HG03139 (cell line): ENCODE measurements at regions not wholly inside any gene's neighbourhood (a gene's known extent, or its start where the extent isn't known, plus 50 kb on each side); places are given as distances from the start of the nearest gene placed in this dataset.
"Not testable (repeated sequence)": the region's sequence is repeated elsewhere in the genome, so short reads cannot be mapped to it uniquely, and the experiment has no call there.

Experiments used
- ATAC-seq: cut with Tn5 transposase; IDR thresholded peaks from one replicate; pipeline ENCODE4 v1.9.1; 2021; ENCODE audit not compliant: unreplicated experiment

DNA sequence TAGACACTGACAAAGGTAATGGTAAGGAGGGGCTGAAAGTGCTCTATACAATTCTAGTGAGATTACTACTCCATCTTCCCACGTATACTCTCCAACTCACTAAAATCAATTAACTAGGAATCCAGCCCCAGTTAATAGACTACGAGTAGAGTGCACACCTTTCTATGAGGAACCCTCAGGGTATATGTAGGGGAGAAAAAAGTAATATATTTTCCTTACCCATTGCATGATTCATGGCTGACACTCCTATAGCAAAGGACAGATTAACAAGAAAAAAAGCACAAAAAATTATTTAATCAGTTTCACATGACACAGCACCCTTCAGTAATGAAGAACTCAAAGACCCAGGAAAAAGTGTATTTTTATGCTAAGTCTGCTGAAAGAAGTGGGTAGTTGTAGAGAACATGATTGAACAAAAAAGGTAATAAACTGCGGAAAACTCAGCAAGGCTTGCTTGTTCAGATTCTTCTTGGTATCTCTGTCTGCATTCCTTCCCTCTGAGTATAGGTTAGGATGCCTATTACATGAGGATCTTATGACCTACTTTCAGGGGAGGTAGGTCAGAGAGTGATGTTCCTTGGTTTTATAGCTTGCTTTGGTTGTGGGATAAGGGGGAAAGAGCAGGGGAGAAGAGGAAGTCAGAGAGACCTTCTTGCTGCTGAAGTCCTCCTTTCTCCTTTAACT is 342.0 kb upstream of the DLGAP1 start:
- no peak for ATAC-seq

DNA sequence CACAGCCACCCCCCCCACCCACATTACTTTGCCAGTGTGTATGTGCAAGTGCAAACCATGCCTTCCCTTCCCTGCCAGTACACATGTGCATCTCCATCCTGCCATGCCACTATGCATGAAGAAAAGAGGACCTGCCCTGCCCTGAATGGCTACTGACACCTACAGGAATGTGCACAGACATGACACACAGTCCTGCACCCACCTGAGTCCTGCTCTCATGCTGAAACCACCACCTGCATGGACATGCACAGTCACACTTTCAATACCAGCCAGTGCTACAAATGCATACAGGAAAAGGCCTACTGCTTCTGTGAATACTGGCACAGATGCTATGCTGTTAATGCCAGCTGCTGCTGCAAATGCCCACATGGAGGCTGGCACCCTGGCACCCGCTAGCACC is 334.4 kb upstream of the DLGAP1 start:
- no peak for ATAC-seq

GRCh38 chr18:4781873-4782272 is 326.8 kb upstream of the DLGAP1 start:
- ATAC-seq, result no peak

GRCh38 chr18:4765401-4765800 is 310.3 kb upstream of the DLGAP1 start:
- no peak for ATAC-seq

- no peak for ATAC-seq
Observed at GRCh38 chr18:4762330-4762729, 307.2 kb upstream of the DLGAP1 start.

GRCh38 chr18:4758980-4759379 is 303.9 kb upstream of the DLGAP1 start:
- no peak for ATAC-seq

DNA sequence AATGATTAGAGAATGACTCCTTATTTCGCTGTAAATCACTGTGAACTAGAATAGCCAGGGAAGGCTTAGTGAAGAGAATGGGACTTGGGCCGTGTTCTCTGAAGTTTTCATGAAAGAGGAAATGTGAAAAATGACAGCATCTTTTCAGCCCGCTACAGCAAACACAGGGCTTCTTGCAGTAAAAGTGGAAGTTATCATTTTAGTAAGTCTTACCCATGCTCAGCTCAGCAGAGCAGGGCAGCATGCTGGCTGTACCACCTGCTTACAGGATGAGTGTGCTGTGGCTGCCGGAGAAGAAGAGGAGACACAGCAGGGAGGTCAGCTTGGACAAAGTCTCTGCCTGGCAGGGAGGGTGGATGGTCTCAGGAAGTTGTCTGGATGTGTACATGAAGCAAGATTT is 300.7 kb upstream of the DLGAP1 start:
- no peak for ATAC-seq

GRCh38 chr18:4753151-4753550 is 298.0 kb upstream of the DLGAP1 start:
- ATAC-seq, result not testable (repeated sequence)

DNA sequence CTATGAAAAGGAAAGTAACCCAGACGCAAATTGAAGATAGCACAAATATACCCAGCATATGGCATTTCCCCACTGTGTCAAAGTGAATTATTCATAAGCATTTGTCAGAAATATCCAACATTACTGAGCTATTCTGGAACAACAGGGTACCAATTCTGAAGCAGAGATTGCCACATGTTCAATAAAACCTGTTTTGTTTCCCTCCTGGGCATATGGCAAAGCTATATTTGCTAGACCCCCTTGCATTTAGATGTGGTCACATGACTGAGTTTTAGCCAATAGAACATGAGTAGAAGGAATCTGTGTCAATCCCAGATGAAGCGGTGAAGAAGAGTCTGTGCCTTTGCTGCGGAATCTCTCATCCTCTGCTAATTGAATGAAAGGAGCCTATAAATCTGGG is 296.4 kb upstream of the DLGAP1 start:
- no peak for ATAC-seq

GRCh38 chr18:4750393-4751346 is 295.6 kb upstream of the DLGAP1 start:
- ATAC-seq, result no peak

GRCh38 chr18:4748975-4749374 is 293.9 kb upstream of the DLGAP1 start:
- no peak for ATAC-seq

DNA sequence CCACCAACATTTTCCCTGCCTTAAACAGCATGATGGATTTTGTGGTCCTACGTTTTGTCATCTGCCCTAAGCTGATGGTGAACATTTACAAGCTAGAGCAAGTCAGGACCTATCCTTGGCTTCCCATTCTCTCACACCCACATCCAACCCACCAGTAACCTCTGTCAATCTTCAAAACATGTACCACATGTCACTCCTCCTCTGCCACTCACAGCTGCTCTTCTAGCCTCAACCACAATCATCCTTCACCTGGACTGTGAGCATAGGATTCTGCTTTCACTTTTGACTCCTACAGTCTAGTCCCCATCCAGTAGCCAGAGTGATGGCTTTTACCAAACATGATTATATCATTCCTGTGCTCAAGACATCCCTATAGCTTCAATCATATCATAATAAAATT is 279.8 kb upstream of the DLGAP1 start:
- no peak for ATAC-seq

DNA sequence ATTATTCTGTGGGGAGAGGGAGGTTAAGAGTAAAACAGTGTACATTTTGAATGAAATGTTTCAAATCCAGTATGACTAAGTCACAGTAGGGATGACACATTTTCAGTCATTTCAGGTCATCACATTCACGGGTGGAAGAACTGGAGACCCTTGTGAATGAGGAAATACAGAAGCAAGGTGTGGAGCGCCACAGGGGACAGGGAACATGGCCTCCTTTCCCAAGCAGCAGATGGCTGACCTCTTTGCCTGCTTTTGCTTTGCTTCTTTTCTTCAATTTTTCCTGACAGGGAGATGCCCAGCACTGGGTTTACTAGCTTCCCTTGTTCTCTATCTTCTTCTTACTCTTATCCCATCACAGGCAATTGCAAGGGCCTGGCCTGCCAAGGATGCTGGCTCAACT is 278.9 kb upstream of the DLGAP1 start:
- ATAC-seq, result no peak

DNA sequence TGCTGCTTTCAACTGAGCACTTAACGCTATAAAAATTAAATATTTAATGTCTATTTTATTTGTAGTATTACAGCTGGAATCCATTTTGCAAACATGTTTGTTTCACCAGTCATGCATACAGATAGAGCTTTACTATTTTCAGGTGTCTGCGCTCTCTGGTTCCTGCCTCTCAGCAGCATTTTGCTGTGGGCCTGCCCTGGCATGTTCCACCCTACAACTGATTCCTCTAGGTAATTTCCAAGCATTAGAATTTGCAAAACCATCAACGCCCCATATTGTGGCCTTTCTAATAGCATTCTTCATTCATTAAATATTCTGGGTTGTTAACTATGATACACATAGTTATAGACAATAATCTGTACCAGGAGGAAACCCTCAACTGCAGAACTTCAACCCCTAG is 266.4 kb upstream of the DLGAP1 start:
- ATAC-seq, result no peak

- ATAC-seq, result no peak
Observed at GRCh38 chr18:4720518-4720917, 265.4 kb upstream of the DLGAP1 start.

- ATAC-seq, result no peak
Observed at GRCh38 chr18:4705894-4706293, 250.8 kb upstream of the DLGAP1 start.

DNA sequence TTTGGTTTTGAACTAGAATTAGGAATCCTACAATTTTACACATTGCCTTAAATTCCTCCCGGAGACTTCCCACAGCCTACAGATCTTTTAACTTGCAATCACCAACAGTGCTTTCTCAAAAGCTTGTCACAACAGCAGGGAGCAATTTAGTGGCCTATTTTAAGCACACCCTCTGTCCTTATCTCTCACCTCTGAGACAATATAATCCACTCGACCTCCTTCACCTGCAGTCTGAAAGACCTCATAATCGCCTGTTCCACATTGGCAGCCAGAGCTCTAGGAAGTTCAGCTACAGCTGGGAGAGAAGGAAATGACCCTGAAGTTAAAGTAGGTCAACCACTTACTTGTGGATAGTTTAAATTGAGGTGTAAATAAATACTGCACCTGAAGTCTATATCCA is 249.7 kb upstream of the DLGAP1 start:
- no peak for ATAC-seq

GRCh38 chr18:4691836-4692235 is 236.7 kb upstream of the DLGAP1 start:
- no peak for ATAC-seq

DNA sequence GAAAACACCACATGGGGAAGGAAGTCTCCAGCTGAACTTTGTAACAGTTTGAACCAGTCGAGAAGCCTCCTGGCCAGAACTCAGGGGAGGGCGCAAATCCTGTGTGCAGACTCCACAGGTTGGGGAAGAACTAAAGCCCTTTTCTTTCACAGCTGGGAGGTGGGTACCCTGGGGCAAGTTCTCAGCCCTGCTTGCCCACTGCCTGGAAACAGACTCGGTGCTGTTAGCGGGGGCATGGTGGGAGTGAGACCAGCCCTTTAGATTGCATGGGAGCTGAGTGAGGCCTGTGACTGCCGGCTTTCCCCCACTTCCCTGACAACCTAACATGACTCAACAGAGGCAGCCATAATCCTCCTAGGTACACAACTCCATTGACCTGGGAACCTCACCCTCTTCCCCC is 223.6 kb upstream of the DLGAP1 start:
- ATAC-seq, result not testable (repeated sequence)

DNA sequence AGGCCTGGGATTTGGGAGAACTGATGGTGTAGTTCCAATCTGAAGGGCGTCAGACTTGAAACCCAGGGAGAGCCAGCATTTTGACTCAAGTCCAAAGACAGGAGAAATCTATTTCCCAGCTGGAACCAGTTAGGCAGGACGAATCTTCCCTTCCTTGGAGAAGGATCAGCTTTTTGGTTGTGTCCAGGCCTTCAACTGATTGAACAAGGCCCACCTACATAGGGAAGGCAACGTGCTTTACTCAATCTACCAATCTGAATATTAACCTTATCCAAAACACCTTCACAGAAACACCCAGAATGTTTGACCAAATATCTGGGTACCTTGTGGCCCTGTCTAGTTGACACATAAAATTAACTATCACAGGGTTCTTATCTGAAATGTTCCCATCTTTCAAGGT is 221.9 kb upstream of the DLGAP1 start:
- ATAC-seq, result no peak

- no peak for ATAC-seq
Observed at GRCh38 chr18:4672162-4672561, 217.1 kb upstream of the DLGAP1 start.

DNA sequence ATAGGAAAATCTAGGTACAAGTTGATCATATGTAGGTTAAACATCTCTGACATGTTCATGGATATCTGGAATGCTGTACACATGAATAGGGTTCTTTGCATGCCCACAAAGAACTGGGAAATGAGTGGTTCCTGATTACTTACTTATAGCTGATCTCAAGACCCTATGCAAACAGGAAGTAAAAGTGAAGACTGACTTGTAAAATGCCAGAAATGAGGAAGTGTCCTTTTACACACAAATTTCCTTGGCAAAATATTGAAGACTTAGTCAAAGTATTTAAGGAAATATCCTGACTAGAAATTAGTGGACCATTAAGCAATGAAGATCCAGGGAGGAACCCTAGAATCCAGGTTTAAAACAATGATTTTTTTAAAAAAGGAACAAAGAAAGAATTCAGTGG is 203.7 kb upstream of the DLGAP1 start:
- ATAC-seq, result no peak
